HG02798 (cell line): ENCODE measurements at regions not wholly inside any gene's neighbourhood (a gene's known extent, or its start where the extent isn't known, plus 50 kb on each side); places are given as distances from the start of the nearest gene placed in this dataset.

Experiments
- ATAC-seq: cut with Tn5 transposase; IDR thresholded peaks from one replicate; pipeline ENCODE4 v1.9.1; 2021; ENCODE audit warnings: mild to moderate bottlenecking; ENCODE audit not compliant: unreplicated experiment, poor library complexity

DNA sequence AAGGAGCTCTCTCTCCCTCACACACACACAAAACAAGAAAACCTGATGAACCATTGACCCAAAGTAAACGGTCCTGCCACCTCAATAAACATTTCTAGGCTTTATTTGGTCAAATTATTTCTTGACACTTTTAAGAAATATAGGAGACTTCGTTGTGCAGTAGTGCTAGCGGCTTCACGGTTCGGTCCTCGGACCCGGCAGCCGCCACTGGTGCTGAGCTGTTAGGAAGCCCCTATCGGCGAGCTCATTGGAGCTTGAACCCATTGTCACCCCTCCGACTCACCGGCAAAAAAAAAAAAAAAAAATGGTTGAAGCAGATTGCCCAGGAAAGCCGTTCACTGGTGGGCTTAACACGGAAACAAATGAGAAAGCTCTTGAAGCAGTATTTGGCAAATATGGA lies 1695.6 kb upstream of the ACO1 start:
- ATAC-seq = no peak

DNA sequence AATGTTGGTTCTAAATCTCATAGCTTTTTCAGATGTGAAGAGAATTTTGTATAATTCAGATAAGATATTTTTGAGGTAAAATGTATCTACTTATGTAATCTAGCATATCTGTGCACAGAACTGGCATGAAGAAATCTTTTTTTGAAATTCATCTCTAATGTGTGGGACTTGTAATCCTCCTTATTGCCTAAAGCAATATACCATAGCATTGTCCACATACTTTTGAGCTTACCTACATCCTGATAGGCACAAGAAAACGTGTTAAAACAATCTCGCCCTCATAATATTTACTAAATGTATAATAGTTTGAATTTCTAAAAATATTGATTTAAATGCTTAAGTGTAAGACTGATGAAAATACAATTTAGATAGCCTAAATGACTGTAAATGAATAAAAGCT lies 1686.5 kb upstream of the ACO1 start:
- ATAC-seq = no peak

DNA sequence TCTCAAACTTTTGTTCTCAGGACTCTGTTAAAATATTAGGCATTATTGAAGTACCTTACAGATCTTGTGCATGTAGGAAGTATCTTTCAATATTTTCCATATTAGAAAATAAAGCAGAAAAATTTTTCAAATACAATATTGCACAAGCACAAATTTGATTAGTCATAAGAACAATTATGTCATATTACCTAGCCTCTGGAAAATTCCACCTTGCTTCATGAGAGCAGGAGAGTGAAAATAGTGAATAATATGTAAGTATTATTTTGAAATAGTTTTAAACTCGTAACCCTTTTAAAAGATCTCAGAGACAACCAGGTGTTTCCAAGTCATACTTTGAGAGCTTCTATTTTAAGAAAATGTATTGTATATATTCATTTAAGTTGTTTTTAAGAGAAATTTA lies 1672.9 kb upstream of the ACO1 start:
- ATAC-seq = no peak

DNA sequence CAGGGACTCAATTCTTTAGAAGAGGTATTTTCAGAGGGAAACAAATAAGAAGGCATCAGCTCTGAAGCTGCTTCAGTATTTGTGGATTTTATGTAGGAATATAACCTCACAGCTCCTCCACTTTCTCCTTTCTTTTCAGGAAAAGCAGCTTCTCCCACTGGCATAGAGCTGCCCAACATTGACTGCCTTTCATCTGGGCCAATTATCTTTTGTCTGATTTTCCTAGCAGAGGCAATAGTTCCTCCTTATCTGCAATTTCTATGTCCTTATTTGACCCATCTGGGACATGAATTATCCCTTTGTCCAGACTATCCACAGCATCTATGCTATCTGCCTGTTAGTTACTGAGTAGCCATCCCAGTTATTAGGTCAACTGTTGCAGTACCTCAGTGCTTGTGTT lies 1671.2 kb upstream of the ACO1 start:
- ATAC-seq = no peak

DNA sequence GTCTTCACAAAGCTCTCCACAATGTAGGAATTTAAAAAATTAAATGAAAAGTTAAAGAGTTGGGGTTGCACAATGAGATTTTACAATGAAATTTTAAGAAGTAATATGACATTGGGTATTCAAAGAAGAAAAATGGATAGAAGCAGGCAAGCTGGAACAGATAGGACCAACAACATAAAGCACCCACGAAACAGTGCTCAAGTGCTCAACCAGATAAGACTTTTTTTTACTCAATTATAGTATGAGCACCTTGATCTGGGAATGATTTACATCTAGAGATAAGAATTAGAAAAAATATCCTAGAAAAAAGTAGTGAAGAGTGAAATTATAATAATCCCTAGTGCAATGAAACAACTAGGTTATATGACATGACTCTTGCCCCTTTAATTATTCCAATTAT lies 1670.1 kb upstream of the ACO1 start:
- ATAC-seq = no peak

DNA sequence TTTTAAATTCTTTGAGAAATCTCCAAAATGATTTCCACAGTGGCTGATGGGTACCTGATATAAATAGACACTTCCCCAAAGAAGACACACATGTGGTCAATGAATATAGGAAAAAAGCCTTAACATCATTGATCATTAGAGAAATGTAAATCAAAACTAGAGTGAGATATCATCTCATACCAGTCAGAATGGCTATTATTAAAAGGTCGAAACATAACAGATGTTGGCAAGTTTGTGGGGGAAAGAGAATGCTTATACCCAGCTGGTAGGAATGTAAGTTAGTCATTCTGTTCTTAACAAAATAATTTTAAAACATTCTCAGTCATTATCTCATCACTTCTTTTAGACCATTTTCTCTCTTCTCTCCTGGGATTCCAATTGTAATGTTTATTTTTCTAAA lies 1666.0 kb upstream of the ACO1 start:
- no peak for ATAC-seq

DNA sequence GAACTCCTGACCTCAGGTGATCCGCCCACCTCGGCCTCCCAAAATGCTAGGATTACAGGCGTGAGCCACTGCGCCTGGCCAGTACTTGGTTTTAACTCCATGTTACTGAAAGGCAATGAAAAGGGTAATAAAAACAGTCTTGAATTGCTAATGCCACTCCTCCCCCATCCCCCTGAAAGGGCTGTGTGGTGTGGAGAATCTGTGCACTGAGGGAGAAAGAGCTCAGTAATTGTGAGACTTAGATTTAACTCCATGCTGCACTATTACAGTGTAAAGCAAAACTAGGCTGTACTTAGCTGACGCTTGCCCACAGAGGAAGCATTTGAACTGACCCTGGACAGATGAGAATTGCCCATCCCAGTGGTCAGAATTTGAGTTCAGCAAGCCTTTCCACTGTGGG lies 1662.4 kb upstream of the ACO1 start:
- ATAC-seq = no peak

DNA sequence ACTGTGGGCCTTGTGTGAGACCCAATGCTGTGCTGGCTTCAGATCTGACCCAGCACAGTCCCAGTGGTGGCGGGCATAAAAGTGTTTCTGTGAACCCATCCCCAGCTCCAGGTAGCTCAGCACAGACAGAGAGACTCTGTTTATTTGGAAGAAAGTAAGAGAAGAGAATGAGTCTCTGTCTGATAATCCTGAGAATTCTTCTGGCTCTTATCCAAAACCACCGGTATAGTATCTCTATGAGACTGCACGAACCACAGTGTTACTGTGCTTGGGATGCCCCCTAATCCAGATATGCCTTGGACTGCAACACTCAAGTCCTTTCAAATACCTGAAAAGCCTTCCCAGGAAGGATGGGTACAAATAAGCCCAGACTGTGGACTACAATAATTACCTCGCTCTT lies 1660.8 kb upstream of the ACO1 start:
- ATAC-seq = no peak

DNA sequence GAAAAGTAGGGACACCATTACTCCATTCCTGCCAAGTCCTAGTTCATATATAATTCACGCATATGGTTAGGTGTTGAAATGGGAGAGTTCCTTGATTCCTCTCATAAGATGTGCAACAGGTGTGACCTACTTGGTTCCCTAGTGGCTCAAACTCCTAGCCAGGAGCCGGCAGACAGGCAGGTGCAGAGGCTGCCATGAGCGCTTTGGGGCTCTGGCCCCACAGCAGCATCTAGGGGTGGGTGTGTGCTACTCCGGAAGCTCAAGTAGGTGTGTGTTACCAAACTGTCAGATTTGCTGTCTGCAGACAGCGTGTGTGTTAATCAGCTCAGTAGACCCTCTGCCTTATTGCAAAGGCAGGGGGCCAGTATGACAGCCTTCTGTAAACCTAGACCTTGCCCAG lies 1652.4 kb upstream of the ACO1 start:
- no peak for ATAC-seq

DNA sequence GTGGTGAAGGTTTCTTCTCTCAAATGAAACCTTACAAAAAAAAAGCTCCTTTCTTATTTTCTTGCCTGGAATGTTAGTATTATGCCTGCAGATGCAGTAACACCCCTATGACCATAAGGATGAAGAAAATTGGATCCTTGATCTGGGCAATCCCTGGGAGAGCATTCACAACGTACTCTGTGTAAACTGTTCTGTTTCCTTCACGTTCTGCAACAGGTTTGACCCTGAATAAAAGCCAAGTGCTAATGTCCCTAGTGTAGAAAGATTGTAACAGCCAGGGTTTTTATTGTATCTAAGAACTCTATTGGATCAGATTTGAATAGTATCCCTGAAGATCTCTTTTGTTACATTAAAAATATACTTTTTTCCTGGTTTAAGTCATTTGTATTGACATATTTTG lies 1639.6 kb upstream of the ACO1 start:
- ATAC-seq = no peak

DNA sequence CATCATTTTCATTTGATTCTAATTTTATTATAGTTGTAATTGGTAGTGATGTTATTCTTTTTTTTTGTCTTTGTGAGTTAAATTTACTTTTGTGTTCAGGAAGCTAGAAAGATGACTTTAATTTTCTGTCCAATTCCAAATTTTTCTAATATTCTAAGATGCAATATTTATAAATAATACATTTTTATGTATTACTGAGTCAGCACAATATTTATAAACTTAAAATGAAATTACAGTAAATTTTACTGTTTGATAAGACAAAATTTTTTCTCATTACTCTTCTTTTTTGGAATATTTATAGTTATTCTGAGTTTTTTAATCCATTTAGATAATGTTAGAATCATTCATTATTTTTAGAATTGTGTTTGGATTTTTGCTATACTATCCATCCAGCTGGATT lies 1637.9 kb upstream of the ACO1 start:
- no peak for ATAC-seq

DNA sequence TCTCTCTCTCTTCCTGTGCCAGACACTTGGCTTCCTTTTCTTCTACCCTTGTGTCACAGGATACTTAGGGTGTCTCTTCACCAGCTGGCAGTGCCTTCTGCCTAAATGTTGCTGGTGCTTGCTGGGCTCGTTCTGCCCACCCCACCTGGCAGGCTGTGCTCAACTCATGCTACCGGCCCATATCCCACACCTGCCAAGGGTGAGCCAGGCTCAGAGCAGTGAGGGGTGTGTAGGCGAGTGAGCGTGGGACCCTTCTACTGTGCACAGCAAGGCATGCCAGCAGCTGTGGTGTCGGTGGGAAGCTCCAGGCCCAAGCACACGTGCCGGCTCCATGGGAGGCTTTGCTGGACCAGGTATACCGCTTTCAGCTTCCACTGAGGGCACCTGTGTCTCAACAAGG lies 1626.7 kb upstream of the ACO1 start:
- no peak for ATAC-seq

DNA sequence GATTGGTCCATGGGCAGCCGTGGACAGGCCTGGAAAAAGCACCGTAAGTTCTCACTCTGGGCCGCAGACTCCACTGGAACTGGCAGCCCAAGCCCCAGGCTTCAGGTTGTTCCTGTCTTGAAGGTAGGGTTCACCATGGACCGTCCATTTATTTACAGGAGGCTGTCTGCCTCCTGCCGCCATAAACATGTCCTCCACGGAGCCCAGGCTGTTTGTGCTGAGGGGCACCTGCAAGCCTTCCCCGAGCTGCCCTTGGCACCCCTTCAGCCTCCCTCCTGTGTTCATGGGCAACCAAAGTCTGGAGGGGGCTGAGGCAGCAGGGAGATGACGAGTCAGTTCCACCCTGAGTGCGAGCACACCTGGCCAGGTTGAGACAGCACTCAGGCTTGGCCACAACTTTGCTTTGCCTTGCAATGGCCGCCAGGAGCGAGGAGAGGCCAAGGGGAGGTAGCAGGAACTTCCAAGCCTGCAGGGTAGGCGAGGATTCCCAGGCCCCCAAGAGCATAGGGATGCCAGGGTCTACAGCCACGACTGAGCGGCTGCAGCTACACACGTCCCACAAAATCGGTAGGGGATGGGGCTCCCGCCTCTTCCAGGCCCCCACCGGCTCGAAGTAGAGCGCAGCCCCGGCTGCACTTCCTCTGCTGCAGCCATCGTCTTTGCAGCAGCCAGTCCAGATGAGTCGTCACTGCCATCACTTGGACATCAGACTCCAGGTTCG lies 1625.6 kb upstream of the ACO1 start:
- no peak for ATAC-seq

DNA sequence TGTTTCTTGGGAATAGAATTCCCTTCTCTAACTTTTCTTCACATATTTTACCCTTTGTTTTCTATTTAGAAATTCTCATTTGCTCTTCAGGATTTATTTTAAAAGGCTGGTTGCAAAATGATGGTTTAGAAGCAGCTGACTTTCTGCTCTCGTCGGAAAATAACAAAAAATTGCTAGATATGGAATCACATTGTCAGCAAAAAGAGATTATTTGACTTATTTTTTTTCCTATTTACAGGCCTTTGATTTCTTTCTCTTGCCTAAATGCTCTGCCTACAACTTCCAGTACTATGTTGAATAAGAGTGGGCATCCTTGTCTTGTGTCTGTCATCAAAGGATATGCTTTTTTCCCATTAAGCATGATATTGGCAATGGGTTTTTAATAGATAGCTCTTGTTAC lies 1619.1 kb upstream of the ACO1 start:
- no peak for ATAC-seq

DNA sequence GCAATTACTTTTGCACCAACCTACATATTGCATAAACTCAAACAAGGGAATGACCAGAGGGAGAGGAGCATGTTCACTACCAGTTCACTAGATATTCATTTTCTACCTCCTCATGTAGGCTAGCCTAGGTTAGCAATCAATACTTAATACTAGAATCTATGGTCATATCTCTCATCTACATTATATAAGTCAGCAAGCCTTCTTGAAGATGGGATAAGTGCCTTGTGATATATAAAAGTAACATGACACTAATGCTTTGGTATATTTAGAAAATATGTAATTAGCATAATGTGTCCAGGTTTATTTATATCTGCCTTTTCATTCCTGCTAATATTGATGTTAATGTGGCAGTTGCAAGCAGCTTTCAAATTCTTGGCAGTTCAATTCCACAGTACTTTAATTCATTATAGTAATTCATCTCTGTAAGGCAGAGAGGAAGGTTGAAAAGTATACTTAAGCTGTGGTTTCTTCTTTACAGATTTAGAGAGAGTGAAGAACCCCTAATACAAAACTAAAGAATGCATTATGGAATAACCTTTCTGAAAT lies 1613.2 kb upstream of the ACO1 start:
- no peak for ATAC-seq

DNA sequence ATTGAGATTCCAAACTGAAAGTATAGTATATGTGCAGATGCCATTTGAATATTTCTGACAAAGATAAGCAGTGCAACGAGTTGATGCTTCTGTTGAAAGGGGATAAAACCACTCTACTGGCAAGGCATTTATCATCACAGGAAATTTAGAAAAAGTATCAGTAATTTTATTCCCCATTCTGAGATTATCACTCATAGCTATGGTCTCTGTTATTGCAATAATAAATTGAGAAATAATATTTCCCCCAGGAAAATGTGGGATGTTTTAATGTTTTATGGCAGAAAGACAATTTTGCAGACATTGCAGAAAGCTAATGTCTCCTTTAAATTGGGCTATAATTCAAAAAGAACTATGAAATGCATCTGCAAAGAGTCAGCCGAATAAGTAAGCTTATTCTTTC lies 1612.7 kb upstream of the ACO1 start:
- no peak for ATAC-seq

DNA sequence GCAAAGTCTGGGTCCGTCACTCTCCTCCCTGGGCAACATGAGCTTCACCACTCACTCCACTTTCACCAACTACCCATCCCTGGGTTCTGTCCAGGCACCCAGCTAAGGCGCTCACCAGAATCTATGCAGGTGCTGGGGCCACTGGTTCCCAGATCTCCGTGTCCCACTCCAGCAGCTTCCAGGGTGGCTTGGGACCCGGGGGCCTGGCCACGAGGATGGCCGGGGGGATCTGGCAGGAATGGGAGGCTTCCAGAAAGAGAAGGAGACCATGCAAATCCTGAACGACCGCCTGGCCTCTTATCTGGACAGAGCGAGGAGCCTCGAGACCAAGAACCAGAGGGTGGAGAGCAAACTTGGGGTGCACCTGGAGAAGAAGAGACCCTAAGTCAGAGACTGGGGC lies 1611.0 kb upstream of the ACO1 start:
- ATAC-seq = no peak

DNA sequence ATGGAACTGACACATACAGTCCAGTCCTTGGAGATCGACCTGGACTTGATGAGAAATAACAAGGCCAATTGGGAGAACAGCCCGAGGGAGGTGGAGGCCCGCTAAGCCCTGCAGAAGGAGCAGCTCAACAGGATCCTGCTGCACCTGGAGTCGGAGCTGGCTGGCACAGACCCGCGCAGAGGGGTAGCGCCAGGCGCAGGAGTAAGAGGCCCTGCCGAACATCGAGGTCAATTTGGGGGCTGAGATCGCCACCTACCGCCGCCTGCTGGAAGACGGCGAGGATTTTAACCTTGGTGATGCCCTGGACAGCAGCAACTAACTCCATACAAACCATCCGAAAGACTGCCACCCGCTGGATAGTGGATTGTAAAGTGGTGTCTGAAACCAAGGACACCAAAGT lies 1610.1 kb upstream of the ACO1 start:
- ATAC-seq = no peak

DNA sequence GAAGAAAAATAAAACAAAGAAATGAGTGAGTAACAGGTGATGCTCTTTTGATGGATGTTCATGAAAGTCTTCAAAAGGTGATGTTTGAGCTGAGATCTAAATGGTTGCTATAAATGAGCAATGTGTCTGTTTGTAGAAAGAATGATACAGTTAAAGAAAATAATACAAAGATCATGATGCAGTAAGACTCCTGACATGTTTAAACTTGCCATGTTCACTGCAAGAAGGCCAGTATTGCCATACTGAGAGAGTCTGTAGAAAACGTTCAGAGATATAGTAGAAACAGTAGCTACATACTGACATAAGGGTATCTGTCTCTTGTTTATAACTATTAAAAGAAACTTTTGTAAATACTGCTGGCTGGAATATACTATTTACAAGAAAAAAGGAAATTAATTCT lies 1609.2 kb upstream of the ACO1 start:
- ATAC-seq = no peak

DNA sequence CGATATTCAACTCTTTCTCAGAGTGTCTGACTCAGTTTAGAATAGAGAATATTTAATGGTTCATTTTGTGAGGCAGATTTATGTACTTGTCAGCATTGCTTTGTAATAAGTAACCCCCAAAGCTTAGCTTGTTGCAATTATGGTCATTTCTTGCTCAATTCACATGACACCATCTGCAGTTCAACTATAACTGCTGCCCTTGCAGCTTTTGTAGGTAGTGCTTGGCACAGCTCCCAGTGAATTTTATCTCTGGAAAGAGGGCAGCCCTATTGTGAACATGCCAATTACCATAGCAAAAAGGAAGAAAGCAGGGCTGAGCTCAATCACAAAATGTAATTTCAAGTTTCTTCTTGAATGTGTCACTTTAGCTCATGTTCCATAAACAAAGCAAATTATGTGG lies 1587.7 kb upstream of the ACO1 start:
- ATAC-seq = no peak

DNA sequence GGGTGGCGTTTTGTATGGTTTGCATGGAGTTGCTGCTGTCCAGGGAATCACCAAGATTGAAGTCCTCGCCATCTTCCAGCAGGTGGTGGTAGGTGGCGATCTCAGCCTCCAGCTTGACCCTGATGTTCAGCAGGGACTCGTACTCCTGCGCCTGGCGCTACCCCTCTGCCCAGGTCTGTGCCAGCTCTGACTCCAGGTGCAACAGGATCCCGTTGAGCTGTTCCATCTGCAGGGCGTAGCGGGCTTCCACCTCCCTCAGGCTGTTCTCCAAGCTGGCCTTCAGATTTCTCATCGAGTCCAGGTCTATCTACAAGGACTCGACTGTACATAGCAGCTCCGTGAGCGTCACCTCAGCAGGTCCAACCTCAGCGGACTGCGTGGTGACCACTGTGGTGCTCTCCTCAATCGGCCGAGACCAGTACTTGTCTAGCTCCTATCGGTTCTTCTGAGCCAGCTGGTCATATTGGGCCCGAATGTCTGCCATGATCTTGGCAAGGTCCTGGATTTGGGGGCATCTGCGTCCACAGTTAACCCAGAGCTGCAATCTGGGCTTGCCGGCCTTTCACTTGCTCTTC lies 1584.8 kb upstream of the ACO1 start:
- no peak for ATAC-seq

DNA sequence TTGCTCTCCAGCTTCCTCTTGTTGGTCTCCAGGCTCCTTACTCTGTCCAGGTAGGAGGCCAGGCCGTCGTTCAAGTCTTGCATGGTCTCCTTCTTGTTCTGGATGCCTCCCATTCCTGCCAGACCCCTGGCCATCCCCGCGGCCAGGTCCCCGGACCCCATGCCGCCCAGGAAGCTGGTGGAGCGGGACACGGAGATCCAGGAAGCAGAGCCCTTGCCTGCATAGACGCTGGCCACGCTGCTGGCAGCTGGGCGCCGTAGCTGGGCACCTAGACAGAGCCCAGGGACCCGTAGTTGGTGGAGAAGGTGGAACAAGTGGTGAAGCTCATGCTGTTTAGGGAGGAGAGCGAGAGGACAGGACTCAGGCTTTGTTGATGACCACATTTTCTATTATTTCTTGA lies 1584.0 kb upstream of the ACO1 start:
- ATAC-seq = no peak
